Loucy (cell line): ENCODE measurements at regions not wholly inside any gene's neighbourhood (a gene's known extent, or its start where the extent isn't known, plus 50 kb on each side); places are given as distances from the start of the nearest gene placed in this dataset.

ENCODE experiments used
- H2AFZ ChIP-seq: fragments of 200-600 bp; sonication (generic); 2 replicates; pipeline ENCODE4 v1.6.0; 2016; ENCODE audit warnings: antibody characterized with exemption, mild to moderate bottlenecking, low read length, moderate library complexity
- H3F3A ChIP-seq: fragments of 200-600 bp; 2 replicates; pipeline ENCODE4 v1.6.0; 2016; ENCODE audit warnings: antibody characterized with exemption, low read depth, mild to moderate bottlenecking
- H3K27me3 ChIP-seq: fragments of 200-600 bp; sonication (generic); 2 replicates; pipeline ENCODE4 v1.6.1; 2014; ENCODE audit warnings: low read length, mild to moderate bottlenecking; ENCODE audit not compliant: insufficient read depth, poor library complexity, severe bottlenecking
- H3K36me3 ChIP-seq: fragments of 200-600 bp; sonication (generic); 2 replicates; pipeline ENCODE4 v1.6.1; 2016; ENCODE audit warnings: low read length; ENCODE audit not compliant: insufficient read depth
- H3K4me1 ChIP-seq: fragments of 200-600 bp; sonication (generic); 2 replicates; pipeline ENCODE4 v1.5.1; 2014; ENCODE audit warnings: low read length, mild to moderate bottlenecking; ENCODE audit not compliant: insufficient read depth, poor library complexity, severe bottlenecking
- H3K4me2 ChIP-seq: fragments of 200-600 bp; sonication (generic); 2 replicates; pipeline ENCODE4 v1.6.0; 2014; ENCODE audit warnings: antibody characterized with exemption, low read length, low read depth, mild to moderate bottlenecking; ENCODE audit not compliant: poor library complexity, severe bottlenecking
- H3K4me3 ChIP-seq: fragments of 200-600 bp; sonication (generic); 2 replicates; pipeline ENCODE4 v1.5.1; 2014; ENCODE audit warnings: low read length, mild to moderate bottlenecking, mixed read lengths; ENCODE audit not compliant: poor library complexity, severe bottlenecking
- H3K79me2 ChIP-seq: fragments of 200-600 bp; sonication (generic); 2 replicates; pipeline ENCODE4 v1.6.1; 2014; ENCODE audit warnings: low read length; ENCODE audit not compliant: insufficient read depth
- H3K9ac ChIP-seq: fragments of 200-600 bp; sonication (generic); 2 replicates; pipeline ENCODE4 v1.6.0; 2014; ENCODE audit warnings: mild to moderate bottlenecking, low read depth, low read length, moderate library complexity; ENCODE audit not compliant: poor library complexity, severe bottlenecking
- H3K9me2 ChIP-seq: fragments of 200-600 bp; sonication (generic); replicated peaks from 2 replicates; pipeline ENCODE4 v1.6.1; 2016; ENCODE audit warnings: low read depth, low read length, mixed read lengths
- H3K9me3 ChIP-seq: fragments of 200-600 bp; sonication (generic); 2 replicates; pipeline ENCODE4 v1.6.1; 2014; ENCODE audit warnings: mild to moderate bottlenecking, antibody characterized with exemption, low read length, low read depth; ENCODE audit not compliant: insufficient read depth
- H4K20me1 ChIP-seq: fragments of 200-600 bp; sonication (generic); 2 replicates; pipeline ENCODE4 v1.6.0; 2014; ENCODE audit warnings: antibody characterized with exemption, low read length, mild to moderate bottlenecking; ENCODE audit not compliant: insufficient read depth, poor library complexity, severe bottlenecking
- EZH2phosphoT487 ChIP-seq: fragments of 200-600 bp; IDR thresholded peaks from 2 replicates; pipeline ENCODE4 v1.6.1; 2018; ENCODE audit warnings: antibody characterized with exemption, mild to moderate bottlenecking, moderate library complexity, borderline replicate concordance
- TF ChIP-seq, protein P1 (sequence below): fragments of 200-600 bp; sonication (generic); conservative IDR thresholded peaks from 2 replicates; pipeline ENCODE4 v1.5.1; 2014; ENCODE audit warnings: mild to moderate bottlenecking, antibody characterized with exemption, low read length

GRCh38 chr4:179595671-179596410 is 2153.6 kb upstream of the AGA start:
- no peaks in the 10 kb centered on the region for H3K9me2 ChIP-seq
- H3K4me3 ChIP-seq = no peak overlapping the region
- H3K9ac ChIP-seq = no peak overlapping the region
- H3K4me1 ChIP-seq = no peaks in the 10 kb centered on the region
- H3K27me3 ChIP-seq = no peaks in the 10 kb centered on the region
- no peaks in the 10 kb centered on the region for H3K9me3 ChIP-seq
- no peaks in the 10 kb centered on the region for H3F3A ChIP-seq
- H4K20me1 ChIP-seq = no peaks in the 10 kb centered on the region
- H3K36me3 ChIP-seq = no peaks in the 10 kb centered on the region
- H3K79me2 ChIP-seq = no peaks in the 10 kb centered on the region
- no peak for TF ChIP-seq EZH2phosphoT487
- TF ChIP-seq, protein P1, sequence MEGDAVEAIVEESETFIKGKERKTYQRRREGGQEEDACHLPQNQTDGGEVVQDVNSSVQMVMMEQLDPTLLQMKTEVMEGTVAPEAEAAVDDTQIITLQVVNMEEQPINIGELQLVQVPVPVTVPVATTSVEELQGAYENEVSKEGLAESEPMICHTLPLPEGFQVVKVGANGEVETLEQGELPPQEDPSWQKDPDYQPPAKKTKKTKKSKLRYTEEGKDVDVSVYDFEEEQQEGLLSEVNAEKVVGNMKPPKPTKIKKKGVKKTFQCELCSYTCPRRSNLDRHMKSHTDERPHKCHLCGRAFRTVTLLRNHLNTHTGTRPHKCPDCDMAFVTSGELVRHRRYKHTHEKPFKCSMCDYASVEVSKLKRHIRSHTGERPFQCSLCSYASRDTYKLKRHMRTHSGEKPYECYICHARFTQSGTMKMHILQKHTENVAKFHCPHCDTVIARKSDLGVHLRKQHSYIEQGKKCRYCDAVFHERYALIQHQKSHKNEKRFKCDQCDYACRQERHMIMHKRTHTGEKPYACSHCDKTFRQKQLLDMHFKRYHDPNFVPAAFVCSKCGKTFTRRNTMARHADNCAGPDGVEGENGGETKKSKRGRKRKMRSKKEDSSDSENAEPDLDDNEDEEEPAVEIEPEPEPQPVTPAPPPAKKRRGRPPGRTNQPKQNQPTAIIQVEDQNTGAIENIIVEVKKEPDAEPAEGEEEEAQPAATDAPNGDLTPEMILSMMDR = no peak
- H2AFZ ChIP-seq = no peak overlapping the region
- H3K4me2 ChIP-seq = no peak overlapping the region

DNA sequence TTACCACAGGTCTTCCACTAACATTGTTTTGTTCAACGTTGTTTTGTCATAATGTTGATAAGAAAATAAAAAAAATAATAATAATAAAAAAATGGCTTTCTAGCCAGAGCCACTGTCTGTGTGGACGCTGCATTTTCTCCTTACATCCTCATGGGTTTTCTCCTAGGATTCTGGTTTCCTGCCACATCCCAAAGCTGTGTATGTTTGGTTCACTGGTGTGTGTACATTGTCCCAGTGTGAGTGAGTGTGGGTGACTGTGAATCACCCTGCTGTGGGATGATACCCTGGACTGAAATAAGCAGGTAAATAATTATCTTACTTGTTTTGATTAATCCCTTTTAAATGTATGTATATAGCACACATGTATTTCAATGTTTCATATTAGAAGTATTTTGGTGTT is 2154.4 kb upstream of the AGA start:
- no peaks in the 10 kb centered on the region for H3K9me2 ChIP-seq
- H3K9me3 ChIP-seq = no peaks in the 10 kb centered on the region
- H3K4me1 ChIP-seq = no peaks in the 10 kb centered on the region
- no peaks in the 10 kb centered on the region for H3K79me2 ChIP-seq
- no peak overlapping the region for H2AFZ ChIP-seq
- no peak overlapping the region for H3K4me2 ChIP-seq
- H3K36me3 ChIP-seq = no peaks in the 10 kb centered on the region
- no peak overlapping the region for H3K4me3 ChIP-seq
- H3K9ac ChIP-seq = no peak overlapping the region
- TF ChIP-seq, protein P1 = no peak
- no peak for TF ChIP-seq EZH2phosphoT487
- no peaks in the 10 kb centered on the region for H4K20me1 ChIP-seq
- no peaks in the 10 kb centered on the region for H3K27me3 ChIP-seq
- no peaks in the 10 kb centered on the region for H3F3A ChIP-seq

GRCh38 chr4:179597301-179597700 is 2155.1 kb upstream of the AGA start:
- H3K36me3 ChIP-seq = no peaks in the 10 kb centered on the region
- no peak overlapping the region for H3K9ac ChIP-seq
- H4K20me1 ChIP-seq = no peaks in the 10 kb centered on the region
- H3K4me1 ChIP-seq = no peaks in the 10 kb centered on the region
- TF ChIP-seq, protein P1 = no peak
- no peak for TF ChIP-seq EZH2phosphoT487
- H3K9me2 ChIP-seq = no peaks in the 10 kb centered on the region
- H3K79me2 ChIP-seq = no peaks in the 10 kb centered on the region
- no peaks in the 10 kb centered on the region for H3K27me3 ChIP-seq
- no peaks in the 10 kb centered on the region for H3F3A ChIP-seq
- no peak overlapping the region for H2AFZ ChIP-seq
- no peak overlapping the region for H3K4me2 ChIP-seq
- no peak overlapping the region for H3K4me3 ChIP-seq
- H3K9me3 ChIP-seq = no peaks in the 10 kb centered on the region
